ENCODE measurements at regions not wholly inside any gene's neighbourhood (a gene's known extent, or its start where the extent isn't known, plus 50 kb on each side); places are given as distances from the start of the nearest gene placed in this dataset.

DNA sequence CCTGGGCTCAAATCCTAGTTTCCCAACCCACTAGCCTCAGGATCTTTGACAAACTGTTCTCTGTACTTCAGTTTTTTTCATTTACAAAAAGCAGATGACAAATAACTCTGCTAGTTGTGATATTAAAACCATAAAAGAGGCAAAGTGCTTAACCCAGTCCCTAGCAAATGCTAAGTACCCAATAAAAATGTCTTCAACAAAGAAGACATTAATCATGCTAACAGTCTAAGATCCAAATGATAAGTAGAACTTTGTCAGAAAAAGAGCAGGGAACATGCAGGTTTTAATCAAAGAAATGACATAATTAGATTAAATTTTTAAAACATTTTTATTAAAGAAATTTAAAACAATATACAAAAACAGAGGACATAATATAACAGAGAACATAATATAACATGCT lies 203.0 kb upstream of the ADRA1B start:
- no peak for DNase-seq

DNA sequence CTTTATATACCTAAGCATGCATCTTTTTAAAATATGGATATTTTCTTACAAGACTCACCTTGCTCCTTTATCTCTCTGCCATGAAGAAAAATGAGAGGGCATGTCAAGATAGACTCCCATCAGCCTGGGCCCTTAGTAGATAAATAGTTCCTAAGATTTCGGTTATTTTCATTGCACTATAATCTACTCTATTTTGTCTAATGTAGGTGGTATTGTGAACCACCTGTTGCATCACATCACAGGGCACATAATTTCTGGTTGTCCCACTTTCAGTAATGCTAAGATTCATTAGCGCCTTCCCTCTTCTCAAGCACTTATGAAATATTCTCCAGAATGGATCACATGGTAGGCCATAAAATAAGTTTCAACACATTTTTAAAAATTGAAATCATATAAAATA lies 202.5 kb upstream of the ADRA1B start:
- no peak for DNase-seq

DNA sequence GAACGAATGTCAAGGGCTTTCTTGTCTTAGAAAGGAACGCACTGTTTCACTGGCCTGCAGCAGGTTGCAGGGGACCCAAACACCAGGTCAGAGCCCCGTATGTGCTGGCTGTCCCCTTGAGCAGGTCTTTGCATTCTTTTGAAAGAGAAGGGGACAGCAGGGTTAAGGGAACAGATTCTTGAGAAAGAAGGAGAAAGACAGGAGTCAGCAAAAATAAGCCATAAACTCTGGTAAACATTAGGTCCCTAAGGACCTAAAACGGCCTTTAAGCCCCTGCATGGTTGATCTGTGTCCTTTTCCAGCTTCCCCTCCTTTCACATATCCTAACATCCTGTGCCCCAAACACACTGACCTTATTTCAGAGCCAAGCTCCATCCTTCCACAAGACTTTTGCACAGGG lies 190.8 kb upstream of the ADRA1B start:
- DNase-seq = no peak

DNA sequence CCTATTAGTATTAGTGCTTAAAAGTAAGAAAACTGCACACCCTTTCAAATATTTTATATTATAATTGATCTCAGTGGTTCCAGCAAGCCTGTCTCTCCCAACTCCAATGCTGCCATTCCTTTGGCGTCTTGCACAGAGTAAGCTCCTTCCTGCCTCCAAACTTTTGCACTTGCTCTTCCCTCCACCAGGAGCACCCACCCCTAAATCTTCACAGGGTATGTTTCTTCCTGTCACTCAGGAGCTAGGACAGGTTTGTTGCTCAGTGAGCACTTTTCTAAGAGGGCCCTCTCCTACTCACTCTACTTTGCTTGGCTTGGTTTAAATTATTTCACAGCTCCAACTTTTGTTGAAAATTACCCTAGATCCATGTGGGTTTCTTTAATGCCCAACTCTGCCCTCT lies 189.1 kb upstream of the ADRA1B start:
- no peak for DNase-seq

DNA sequence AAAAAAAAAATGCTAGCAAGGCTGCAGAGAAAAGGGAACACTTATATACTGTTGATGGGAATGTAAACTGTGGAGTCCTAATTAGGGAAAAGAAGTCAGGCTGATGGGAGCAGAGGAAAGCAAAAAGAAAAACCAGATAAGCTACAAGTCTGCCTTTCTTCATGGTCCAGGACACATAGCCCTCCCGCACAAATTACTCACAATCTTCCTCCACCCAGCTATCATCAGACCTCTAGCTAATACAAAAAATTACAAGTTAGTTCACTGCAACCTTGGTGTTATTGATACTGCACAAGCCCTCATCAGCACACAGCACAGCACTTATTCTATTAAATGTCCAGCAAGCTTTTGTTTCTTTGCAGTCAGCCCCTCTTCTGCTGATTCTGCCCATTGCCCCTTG lies 186.0 kb upstream of the ADRA1B start:
- DNase-seq = no peak

DNA sequence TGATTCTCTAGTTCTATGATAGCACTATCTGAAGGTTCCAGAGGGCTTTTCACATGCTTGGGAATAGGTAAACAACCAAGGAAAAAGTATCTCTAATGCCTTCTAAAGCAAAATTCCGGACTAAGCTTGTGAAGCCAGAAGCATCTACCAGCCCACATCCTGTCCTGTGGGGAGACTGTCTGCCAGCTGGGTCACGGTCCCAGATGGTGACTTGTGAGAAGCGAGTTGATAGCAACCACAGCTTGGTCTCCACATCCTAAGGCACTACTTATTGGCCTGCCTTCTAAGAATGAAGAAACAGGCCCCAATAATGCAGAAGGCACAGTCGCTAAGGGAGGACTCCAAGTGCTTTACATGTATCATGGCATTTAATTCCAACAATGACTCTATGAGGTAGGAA lies 184.1 kb upstream of the ADRA1B start:
- DNase-seq = no peak

DNA sequence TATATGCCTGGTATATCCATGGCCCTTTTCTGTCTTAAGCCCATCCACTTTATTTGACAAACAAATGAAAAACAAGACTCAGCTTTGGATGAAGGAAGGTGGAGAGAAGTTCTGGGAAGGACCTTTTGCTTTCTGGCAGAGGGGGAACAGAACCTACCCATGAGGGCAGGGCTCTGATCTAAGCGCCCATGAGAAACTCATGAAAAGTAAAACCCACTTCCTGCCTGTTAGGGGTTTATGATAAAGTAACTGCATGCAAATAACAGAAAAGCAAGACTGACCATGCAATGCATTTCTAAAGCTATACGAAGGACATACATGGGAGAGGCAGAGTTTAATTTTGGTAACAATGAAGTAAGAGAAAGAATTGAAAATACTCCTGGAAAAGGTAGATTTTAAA lies 181.9 kb upstream of the ADRA1B start:
- DNase-seq = no peak

DNA sequence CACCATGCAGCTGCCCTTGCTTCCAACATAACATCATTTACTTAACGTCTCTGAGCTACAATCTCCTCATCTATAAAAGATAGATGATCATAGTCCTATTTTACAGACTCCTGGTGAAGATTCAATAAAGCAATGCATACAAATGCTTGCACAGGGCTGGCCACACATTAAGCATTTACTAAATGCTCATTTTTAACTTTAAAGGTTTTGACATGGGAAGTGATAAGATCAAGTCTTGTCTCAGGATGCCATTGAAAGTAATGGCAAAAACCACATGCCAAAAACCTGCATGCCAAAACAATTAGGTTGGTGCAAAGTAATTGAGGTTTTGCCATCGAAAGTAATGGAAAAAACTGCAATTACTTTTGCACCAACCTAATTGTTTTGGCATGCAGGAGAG lies 181.2 kb upstream of the ADRA1B start:
- no peak for DNase-seq

DNA sequence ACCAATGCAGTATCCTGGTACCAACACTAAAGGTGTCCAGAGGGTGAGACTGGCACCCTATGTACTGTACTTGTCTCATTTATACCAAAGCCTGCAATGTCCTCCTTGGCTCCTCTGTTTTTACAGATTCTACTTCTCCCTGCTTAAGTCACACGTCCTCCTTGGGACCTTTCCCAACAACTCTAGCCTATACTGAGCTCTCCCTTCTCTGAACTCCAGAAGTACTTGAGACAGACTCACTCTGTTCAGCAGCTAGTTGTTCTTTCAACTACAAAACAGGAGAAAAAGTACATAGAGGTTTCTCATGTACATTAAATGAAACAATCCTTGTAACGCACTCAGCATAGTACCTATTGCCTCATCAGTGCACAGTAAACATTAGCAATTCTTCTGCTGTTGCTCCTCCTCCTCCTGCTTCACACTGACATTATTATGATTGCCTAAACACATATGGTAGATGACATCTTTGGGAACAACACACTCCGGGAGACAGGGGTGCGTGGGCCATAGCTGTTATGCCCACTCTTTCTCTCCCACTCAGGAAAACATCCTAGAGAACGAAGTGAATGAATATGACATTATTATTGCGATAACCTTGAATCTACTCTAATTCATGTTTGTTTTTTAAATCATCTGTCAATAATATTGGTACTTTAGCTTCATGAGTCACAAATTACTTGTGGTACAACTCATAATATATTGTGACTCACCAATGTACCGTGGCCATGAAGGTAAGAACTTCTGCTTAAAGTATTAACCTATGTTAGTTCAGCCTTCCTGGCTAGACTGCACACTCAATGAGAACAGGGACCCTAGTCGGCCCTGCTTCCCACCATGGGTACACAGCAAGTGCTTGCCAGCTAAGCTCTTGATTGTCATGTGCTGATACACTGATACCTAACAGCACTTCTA lies 180.3 kb upstream of the ADRA1B start:
- DNase-seq = no peak

DNA sequence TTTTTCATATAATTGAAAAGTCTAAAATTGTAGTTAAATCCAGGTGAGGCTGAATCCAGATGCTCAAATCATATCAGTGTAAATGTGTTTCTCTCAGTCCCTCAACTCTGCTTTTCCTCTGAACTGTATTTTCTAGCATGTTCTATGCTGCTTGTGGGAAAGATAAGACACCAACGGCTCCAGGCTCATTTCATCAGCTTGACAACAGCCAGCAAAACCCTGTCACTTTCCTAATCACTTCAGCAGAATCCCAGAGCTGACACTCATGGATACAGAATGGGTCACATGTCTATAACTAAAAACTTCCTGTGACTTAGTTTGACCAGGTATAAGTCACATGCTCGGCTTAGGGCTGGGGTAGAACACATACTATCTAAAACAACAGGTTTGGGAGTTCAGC lies 179.4 kb upstream of the ADRA1B start:
- no peak for DNase-seq

DNA sequence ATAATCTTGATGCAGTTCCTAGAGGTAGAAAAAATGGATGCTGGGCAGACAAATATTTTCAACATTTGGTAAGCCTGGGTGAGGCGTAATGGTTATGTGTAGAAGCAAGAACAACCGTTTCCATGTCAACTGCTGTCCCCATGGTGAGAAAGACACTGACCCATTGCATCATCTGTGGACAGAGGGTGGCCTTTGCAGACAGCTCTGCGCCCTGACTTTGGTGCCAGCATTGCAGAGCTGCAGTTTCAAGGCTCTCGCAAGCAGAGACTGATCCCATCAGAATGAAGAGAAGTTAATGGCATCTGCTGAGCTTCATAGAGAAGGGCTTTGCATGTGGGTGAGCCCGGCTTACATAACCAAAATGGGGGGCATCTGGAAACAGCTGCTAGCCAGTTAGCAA lies 179.0 kb upstream of the ADRA1B start:
- no peak for DNase-seq

DNA sequence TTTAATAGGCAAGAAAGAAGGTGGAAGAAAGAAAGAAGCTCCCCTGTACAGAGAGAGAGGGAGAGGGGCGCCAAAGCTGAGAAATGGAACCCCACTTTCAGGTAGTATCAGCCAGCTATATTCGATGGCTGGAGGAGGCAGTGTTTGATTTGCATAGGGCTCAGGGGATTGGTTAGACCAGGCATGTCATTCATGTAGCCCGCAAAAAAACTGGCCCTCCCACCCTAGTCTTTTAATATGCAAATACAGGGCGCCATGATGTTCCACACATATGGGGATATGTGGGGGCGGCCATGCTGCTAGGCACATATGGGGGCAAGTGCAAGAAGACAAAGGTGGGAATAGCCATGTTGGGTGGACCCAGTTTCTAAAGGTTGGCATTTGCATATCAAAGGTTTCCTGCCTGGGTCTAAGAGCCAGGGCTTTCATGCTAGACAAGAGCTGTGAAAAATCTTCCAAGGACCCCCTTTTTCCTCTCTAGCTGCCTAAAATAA lies 174.4 kb upstream of the ADRA1B start:
- DNase-seq = no peak

DNA sequence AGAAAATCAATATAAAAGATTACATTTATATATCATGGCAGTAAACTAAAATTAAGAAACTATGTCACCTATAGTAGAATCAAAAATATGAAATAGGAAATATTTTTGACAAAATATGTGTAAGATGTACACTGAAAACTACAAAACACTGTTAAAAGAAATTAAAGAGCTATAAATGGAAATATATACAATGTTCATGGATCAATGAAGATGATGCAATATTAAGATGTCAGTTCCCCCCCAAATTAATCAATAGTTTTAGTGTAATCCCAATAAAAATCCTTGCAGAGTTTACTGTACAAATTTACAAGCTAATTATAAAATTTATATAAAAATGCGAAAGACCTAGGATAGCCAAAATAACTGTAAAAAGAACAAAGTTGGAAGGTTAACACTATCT lies 173.0 kb upstream of the ADRA1B start:
- no peak for DNase-seq

DNA sequence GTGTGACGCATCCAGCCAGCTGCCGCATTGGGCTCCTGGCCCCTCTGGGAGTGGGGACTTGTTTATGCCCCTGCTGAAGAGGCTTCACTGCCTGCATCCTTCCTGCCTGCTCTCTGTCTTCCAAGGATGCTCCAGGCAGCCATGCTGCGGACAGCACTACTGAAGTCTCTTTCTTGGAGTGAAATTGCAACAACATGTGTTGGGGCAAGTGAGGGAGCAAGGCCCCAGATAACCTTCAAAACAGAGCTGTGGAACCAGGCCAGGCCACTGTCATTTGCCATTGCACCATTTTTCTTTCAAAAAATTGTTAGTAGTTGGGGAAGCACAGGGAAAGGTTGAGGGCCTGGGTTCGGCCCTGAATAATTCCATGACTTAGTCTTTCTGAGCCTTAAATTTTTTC lies 169.6 kb upstream of the ADRA1B start:
- no peak for DNase-seq

DNA sequence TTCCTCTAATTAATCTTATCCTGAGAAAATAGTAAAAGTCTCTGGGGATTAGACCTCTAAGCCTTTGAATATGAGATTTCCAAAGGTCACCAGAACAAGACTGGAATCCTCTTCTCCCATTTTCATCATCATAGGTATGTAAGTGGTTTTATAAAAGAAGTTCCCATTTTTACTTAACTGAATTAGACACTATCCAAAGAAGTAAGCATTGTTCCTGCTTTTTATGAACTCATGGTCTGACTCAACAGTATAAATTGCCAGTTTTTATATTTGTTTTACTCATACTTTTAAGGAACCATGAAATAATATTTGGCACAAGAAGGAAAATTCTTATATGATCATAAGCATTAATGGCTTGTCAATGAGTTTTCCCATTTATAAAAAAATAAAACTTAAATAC lies 167.1 kb upstream of the ADRA1B start:
- DNase-seq = no peak

DNA sequence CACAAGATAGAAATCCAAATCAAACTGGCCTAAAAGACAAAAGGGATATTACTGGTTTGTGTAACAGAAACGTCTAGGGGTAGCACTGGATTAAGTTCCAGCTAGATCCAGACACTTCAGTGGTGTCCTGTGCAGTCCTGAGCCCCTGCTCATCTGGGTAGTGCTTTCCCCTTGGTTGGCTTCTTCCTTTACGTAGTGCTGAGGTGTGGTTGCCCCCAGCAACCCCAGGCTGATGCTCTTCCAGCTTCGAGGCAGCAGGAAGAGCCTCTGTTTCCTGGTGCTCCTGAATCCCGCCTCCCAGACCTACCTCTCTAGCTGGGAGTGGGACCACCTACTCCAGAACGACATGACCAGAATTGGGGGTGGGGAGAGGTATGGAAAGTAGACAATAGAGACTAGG lies 166.1 kb upstream of the ADRA1B start:
- no peak for DNase-seq

DNA sequence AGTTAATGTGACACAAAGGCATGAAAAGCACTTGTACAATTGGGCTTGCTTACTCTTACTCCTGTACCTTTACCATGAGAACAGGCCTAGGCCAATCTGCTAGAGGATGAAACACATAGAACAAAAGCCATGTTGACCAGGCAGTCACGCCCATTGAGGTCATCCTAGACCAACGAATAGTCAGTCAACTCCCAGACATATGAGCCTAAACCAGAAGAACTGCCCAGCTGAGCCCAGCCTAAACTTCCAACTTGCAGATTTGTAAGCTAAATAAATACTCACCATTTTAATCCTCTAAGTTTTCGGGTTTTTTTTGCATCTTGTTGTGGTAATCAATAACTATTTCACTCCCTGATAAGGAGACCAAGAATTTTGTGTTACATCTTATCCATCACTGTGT lies 164.8 kb upstream of the ADRA1B start:
- no peak for DNase-seq

DNA sequence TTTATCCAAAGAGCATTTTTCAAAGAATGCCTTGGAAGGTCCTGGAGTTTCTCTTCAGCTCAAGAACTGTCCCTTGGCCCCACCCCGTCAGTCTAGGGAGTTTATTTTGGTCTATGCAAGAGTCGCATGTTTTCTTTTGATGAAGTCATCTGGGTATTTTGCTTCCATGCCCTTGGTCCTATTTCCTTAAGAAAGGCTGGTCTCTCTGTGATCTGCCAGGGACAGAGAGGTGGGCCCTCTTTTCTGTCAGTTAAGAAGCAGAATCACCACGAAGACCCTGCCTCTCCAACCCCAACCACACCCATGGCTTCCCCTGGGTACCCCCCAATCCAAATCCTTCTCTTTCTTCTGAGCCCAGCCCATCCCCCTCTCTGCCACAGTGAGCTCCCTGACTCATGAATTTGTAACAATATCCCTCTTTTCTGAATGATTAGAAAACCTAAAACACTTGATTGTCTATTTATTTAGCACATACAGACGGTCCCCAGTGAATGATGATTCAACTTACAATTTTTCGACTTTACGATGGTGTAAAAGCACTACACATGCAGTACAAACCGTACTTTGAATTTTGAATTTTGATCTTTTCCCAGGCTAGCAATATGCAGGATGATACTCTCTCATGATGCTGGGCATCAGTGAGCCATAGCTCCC lies 163.5 kb upstream of the ADRA1B start:
- DNase-seq = no peak

DNA sequence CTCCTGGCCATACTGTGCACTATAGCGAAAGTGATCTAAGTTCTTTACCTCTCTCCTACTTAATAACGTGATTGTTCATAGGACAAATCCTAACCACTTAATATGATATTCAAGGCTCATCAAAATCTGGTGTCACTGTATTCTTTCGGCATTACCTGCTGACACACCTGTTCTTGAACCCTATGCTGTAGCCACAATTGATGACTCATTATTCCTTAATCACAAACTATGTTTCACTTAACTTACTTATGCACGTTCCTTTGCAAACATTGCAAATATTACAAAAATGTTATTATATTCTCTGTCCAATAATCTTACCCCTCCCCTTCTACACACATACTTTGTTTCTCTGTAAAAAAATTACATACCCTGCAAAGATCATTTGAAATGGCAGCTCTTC lies 158.1 kb upstream of the ADRA1B start:
- DNase-seq = no peak

DNA sequence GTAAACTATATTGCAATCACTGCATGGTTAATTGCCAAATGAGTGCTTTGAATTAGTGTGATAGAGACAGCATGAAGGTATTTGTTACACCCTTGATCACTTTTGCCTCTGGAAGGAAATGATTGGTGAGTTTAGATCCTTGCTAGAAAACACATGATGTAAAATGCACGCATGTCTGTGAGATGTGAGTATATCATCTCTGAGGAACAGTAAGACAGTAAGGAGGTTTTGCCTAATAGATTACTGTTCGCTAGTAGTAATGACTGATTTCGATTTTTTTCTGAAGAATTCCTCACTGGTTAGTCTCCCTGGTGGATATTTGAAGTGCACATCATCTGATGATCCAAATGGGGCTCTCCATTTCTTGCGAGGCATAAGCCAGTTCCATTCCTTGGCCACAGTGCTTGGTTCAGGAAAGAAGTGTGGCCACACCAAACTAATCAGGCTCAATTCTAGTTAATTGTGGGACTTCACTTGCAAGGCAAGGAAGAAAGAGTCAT lies 156.4 kb upstream of the ADRA1B start:
- no peak for DNase-seq

DNA sequence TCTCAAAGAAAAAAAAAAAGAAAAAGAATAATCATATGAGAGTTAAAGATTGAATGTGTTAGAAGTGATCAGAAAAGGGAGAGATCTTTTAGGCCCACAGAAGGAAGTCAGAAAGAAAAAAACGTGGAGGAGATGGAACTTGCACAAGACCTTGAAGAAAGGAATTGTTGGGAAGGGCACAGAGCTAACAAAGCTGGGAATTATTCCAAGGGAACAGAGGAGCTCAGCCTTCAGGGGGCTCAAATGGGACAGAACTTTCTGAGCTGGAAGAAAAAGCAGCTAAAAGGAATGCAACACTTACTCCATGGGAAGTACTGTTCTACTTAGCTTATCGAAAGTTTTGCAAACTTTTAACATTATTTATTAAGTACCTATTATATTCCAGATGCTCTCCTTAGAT lies 153.4 kb upstream of the ADRA1B start:
- DNase-seq = no peak

DNA sequence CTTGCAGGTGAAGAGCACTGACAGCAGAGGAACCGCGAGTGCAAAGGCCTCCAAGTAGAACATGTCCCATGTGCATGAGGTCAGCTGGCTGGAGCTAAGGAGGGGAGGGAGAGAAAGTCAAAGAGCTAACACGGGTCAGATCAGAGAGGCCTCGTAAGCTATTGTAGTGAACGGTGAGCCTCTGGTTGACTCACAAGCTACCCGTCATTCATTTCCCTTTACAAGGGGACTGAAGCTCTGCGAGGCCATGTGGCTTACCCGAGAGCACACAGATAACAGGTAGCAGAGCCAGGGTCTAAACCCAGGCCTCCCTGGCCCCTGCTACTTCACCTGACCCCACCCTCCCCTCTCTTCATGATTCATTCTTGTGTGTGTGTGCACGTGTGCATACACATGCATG lies 152.7 kb upstream of the ADRA1B start:
- DNase-seq = no peak

DNA sequence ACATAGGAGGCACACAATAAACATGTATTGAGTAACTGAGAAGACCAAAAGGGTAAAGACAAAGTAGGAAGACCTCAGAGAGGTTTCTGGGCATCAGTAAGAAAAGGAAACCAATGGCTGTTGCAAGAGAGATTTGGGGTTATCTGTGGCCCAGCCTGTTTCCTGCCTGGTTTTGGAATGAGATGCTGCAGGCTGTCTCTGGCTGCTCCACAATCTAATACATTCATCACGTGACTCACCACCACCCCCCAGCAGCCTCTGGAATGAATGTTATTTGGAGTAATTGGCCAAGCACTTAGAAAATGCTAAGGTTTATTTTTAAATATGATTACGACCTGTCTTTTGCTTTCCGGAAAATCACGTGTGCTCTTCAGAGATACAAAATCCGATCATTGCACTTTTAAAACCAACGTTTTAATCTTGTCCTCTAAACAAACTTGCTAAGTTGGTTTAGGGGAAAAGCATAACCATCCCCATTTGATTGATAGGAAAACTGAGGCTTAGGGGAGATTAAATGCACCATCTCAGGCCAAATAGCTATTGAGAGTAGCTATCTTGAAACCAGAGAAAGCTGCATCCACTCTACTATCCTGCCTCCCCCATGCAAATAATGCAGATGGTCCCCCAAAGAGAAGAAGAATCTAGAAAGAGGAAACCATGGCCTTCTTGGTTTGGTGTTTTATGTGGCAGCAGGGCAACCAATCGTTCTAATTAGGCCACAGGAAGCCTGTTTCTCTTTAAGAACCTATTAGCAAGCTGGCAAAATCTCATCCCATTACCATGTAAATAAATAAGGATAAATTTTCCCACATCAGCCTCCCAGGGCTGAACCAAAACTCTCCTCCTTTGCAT lies 151.8 kb upstream of the ADRA1B start:
- no peak for DNase-seq

DNA sequence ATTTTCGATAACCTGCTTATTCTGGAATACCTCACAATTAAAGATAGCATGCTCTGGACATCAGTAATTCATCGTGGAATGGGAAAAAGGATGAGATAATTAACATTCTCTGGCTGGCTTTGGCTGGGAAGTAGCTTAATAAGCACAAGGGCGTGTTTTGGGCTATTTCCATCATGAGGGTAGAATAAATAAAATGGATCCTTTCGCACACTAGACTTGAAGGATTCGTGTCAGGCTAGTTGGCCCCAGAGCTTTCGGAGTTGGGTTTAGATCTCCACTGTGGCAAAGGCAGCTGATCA lies 151.2 kb upstream of the ADRA1B start:
- DNase-seq = no peak
